CD14-positive monocyte (primary cell): ENCODE measurements at regions not wholly inside any gene's neighbourhood (a gene's known extent, or its start where the extent isn't known, plus 50 kb on each side); places are given as distances from the start of the nearest gene placed in this dataset.

Source experiments
- DNase-seq, 3 donors: peaks; one replicate each; pipeline ENCODE4 v3.0.0-alpha.2; 2011 to 2022
- H2AFZ ChIP-seq: 2 replicates; pipeline ENCODE4 v1.6.0; 2012; ENCODE audit warnings: mild to moderate bottlenecking, low read depth, low read length, inconsistent platforms; ENCODE audit not compliant: insufficient read depth, poor library complexity, severe bottlenecking
- H3K27ac ChIP-seq, 2 donors: 1 replicate in 1 of 2; 2 replicates in 1 of 2; pipeline ENCODE4 v1.5.1; 2012 to 2013; ENCODE audit warnings: low read length in 2 of 2, control low read depth in 1 of 2, inconsistent platforms in 1 of 2, low read depth in 1 of 2, mild to moderate bottlenecking in 1 of 2
- H3K27me3 ChIP-seq, 2 donors: one replicate each; pipeline versions ENCODE4 v1.6.0 to v1.6.1; 2011 to 2013; ENCODE audit warnings: low read length in 2 of 2; ENCODE audit not compliant: control insufficient read depth in 2 of 2, insufficient read depth in 2 of 2
- H3K36me3 ChIP-seq, 2 donors: replicated peaks in 1 of 2; 1 replicate in 1 of 2; 2 replicates in 1 of 2; pipeline versions ENCODE4 v1.5.1 to v1.6.1; 2012 to 2013; ENCODE audit warnings: low read length in 2 of 2, control low read depth in 1 of 2, inconsistent platforms in 1 of 2, mild to moderate bottlenecking in 1 of 2; ENCODE audit not compliant: insufficient read depth in 2 of 2, control insufficient read depth in 1 of 2
- H3K4me1 ChIP-seq, 2 donors: 1 replicate in 1 of 2; 2 replicates in 1 of 2; pipeline versions ENCODE4 v1.5.1 to v1.6.1; 2012 to 2013; ENCODE audit warnings: low read length in 2 of 2, control low read depth in 1 of 2, inconsistent platforms in 1 of 2, mild to moderate bottlenecking in 1 of 2, moderate library complexity in 1 of 2; ENCODE audit not compliant: insufficient read depth in 2 of 2, control insufficient read depth in 1 of 2
- H3K4me2 ChIP-seq: replicated peaks from 2 replicates; pipeline ENCODE3; 2012; ENCODE audit warnings: low read length, moderate library complexity, mild to moderate bottlenecking; ENCODE audit not compliant: poor library complexity, severe bottlenecking; ENCODE audit errors: extremely low read depth
- H3K4me3 ChIP-seq, 3 experiments: fragments of 200-600 bp in 1 of 3; sonication (generic) in 1 of 3; replicated peaks in 1 of 3; 1 replicate in 2 of 3; 2 replicates in 1 of 3; pipeline ENCODE4 v1.5.1; 2011 to 2013; ENCODE audit warnings: low read length in 3 of 3, mild to moderate bottlenecking in 3 of 3, control low read depth in 2 of 3, low read depth in 2 of 3, inconsistent platforms in 1 of 3, moderate library complexity in 1 of 3
- H3K79me2 ChIP-seq: 2 replicates; pipeline ENCODE4 v1.6.0; 2012; ENCODE audit warnings: mild to moderate bottlenecking, control low read depth, inconsistent platforms, low read length, moderate library complexity; ENCODE audit not compliant: insufficient read depth
- H3K9ac ChIP-seq: 2 replicates; pipeline ENCODE4 v1.6.0; 2017; ENCODE audit warnings: low read length, mild to moderate bottlenecking; ENCODE audit not compliant: insufficient read depth, poor library complexity, severe bottlenecking
- H3K9me3 ChIP-seq, 2 donors: replicated peaks in 1 of 2; 1 replicate in 1 of 2; 2 replicates in 1 of 2; pipeline versions ENCODE4 v1.5.1 to v1.6.1; 2012 to 2013; ENCODE audit warnings: low read length in 2 of 2, control low read depth in 1 of 2; ENCODE audit not compliant: control insufficient read depth in 1 of 2, insufficient read depth in 1 of 2
- H4K20me1 ChIP-seq: 2 replicates; pipeline ENCODE4 v1.6.0; 2012; ENCODE audit warnings: mild to moderate bottlenecking, low read length, control low read depth, moderate library complexity; ENCODE audit not compliant: insufficient read depth
- H3K27ac Mint-ChIP-seq, 7 donors: one replicate each; pipeline ENCODE4 v1.8.0; 2020; ENCODE audit warnings: mild to moderate bottlenecking in 7 of 7, mixed read lengths in 7 of 7, moderate library complexity in 6 of 7, inconsistent platforms in 2 of 7
- H3K27me3 Mint-ChIP-seq, 3 donors: one replicate each; pipeline ENCODE4 v1.8.0; 2021 to 2022; ENCODE audit warnings: low read depth in 3 of 3, mild to moderate bottlenecking in 3 of 3, mixed read lengths in 3 of 3, moderate library complexity in 3 of 3, inconsistent platforms in 1 of 3
- H3K36me3 Mint-ChIP-seq, 2 donors: one replicate each; pipeline ENCODE4 v1.8.0; 2020; ENCODE audit warnings: mixed read lengths in 2 of 2, inconsistent platforms in 1 of 2, mild to moderate bottlenecking in 1 of 2
- H3K4me1 Mint-ChIP-seq: one replicate; pipeline ENCODE4 v1.8.0; 2020; ENCODE audit warnings: mild to moderate bottlenecking, mixed read lengths
- H3K4me3 Mint-ChIP-seq, 2 donors: one replicate each; pipeline ENCODE4 v1.8.0; 2020; ENCODE audit warnings: mild to moderate bottlenecking in 2 of 2, mixed read lengths in 2 of 2, moderate library complexity in 1 of 2
- H3K9me3 Mint-ChIP-seq, 7 donors: one replicate each; pipeline ENCODE4 v1.8.0; 2020 to 2022; ENCODE audit warnings: mixed read lengths in 7 of 7, mild to moderate bottlenecking in 6 of 7, moderate library complexity in 6 of 7, inconsistent platforms in 2 of 7
- CTCF ChIP-seq: fragments of 200-600 bp; IDR thresholded peaks from one replicate; pipeline ENCODE4 v1.8.0; 2022; ENCODE audit warnings: antibody characterized with exemption, mild to moderate bottlenecking
- WGBS: methylation state at CpG from one replicate; pipeline ENCODE4 v1.1.5; 2013; ENCODE audit warnings: missing lambda C conversion rate; ENCODE audit not compliant: insufficient coverage; 5-methylcytosine and 5-hydroxymethylcytosine counted together
- intact Hi-C, 2 donors: fragments of 100-400 bp; cut with micrococcal nuclease; formaldehyde crosslinking; loops; one replicate each; pipeline versions ENCODE4 v1.15.0 to v1.15.1; 2023

GRCh38 chr5:31121224-31121623 lies 72.3 kb upstream of the CDH6 start:
- Histone ChIP-seq H3K27ac (no peak overlapping the region), H3K4me2 (no peak overlapping the region), H3K27me3 (no peaks in the 10 kb centered on the region), H3K36me3 (no peaks in the 10 kb centered on the region), H3K4me1 (peaks cover 0 to 5% of the 10 kb centered on the region in 2 donors), H4K20me1 (no peaks in the 10 kb centered on the region), H3K9ac (no peak overlapping the region), H3K4me3 (no peak overlapping the region), H3K79me2 (no peaks in the 10 kb centered on the region), H3K9me3 (peaks cover 0 to 3% of the 10 kb centered on the region in 2 donors), H2AFZ (no peak overlapping the region)
- H3K36me3 Mint-ChIP-seq: no peaks in the 10 kb centered on the region
- no CpG with 5 or more reads among the region's 2 CpGs for WGBS
- no peak overlapping the region for H3K4me3 Mint-ChIP-seq
- H3K27me3 Mint-ChIP-seq: peaks cover 0 to 2% (median 0%) of the 10 kb centered on the region in 3 donors
- H3K4me1 Mint-ChIP-seq: peaks cover 3% of the 10 kb centered on the region
- peaks cover 0 to 12% (median 2%) of the 10 kb centered on the region in 7 donors for H3K9me3 Mint-ChIP-seq
- DNase-seq: no peak
- intact Hi-C loops: no loop called here
- H3K27ac Mint-ChIP-seq: no peak overlapping the region
- no peak for TF ChIP-seq CTCF

- no peaks in the 10 kb centered on the region for H4K20me1 ChIP-seq
- no peak for DNase-seq
- Mint-ChIP-seq H3K36me3 (no peaks in the 10 kb centered on the region), H3K4me1 (peaks cover 3% of the 10 kb centered on the region), H3K27me3 (peaks cover 0 to 2% (median 0%) of the 10 kb centered on the region in 3 donors), H3K4me3 (no peak overlapping the region), H3K9me3 (peaks cover 0 to 7% (median 2%) of the 10 kb centered on the region in 7 donors), H3K27ac (no peak overlapping the region)
- no peak overlapping the region for H3K27ac ChIP-seq
- no peaks in the 10 kb centered on the region for H3K79me2 ChIP-seq
- WGBS: 70% methylated on average over 2 of the region's 3 CpGs
- peaks cover 0 to 3% of the 10 kb centered on the region in 2 donors for H3K9me3 ChIP-seq
- intact Hi-C loops: no loop called here
- H3K4me1 ChIP-seq: peaks cover 0 to 8% of the 10 kb centered on the region in 2 donors
- H3K27me3 ChIP-seq: no peaks in the 10 kb centered on the region
- no peak overlapping the region for H3K4me3 ChIP-seq
- no peaks in the 10 kb centered on the region for H3K36me3 ChIP-seq
- no peak for TF ChIP-seq CTCF
- no peak overlapping the region for H2AFZ ChIP-seq
- no peak overlapping the region for H3K9ac ChIP-seq
- no peak overlapping the region for H3K4me2 ChIP-seq
Observed at GRCh38 chr5:31120642-31120948, 72.9 kb upstream of the CDH6 start.
